ENCODE measurements at regions not wholly inside any gene's neighbourhood (a gene's known extent, or its start where the extent isn't known, plus 50 kb on each side); places are given as distances from the start of the nearest gene placed in this dataset.

DNA sequence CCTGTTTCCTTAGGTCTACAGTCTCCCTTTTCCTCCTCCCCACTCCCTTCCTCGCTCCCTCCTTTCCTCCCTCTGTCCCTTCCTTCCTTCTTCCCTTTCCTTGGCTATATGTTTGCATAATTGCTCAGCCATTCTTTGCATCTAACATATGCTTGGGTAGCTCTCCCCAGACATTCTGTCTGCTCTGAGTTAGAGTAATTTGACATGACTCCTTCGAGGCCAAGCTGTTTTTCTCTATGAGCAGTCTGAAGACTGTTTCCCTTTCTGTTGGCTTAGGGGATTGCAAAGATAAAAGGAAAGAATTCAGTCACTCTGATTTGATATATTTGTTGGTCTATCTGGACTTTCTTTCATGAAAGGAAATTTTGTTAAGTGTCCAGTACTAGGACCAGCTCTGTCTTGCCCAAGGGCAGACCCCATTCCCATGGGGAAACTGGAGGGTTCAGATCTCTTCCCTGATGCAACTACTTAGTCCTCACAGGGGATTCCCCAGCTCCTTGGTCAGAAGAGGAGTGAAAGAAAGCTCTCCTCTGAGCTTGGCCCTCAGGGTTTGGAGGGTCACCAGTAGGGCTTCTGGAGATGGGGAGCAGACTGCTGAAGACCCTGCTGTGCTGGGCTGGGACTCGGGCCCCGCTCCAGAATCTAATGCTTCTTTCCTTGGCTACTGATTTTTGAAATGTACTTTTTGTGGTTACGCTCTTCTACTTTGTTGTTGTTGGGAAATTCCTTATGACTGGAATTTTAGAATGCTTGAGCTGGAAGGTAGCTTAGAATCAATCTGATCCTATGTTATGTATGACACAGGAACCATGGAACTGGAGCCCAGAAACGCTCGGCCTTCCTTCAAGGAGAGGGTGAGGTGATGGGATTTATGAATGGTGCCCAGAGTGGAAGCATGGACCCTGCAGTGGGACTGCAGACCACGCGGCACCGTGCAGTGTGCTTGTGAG lies 63.7 kb upstream of the SLC22A23 start:
- Histone ChIP-seq H3K9ac (ENCODE audit: low read length) (no peak overlapping the region), H3K27ac (ENCODE audit: low read depth, low read length) (no peak overlapping the region), H3K9me3 (ENCODE audit: low read length) (no peaks in the 10 kb centered on the region), H3K36me3 (ENCODE audit: insufficient read depth, low read length) (no peaks in the 10 kb centered on the region), H3K4me1 (ENCODE audit: insufficient read depth, low read length) (peaks cover 10% of the 10 kb centered on the region), H3K27me3 (ENCODE audit: control insufficient read depth in 1 of 2, insufficient read depth in 2 of 2, low read length in 2 of 2) (no peaks in the 10 kb centered on the region), H3K4me3 (ENCODE audit: low read depth in 1 of 2, low read length in 2 of 2) (no peak overlapping the region)

DNA sequence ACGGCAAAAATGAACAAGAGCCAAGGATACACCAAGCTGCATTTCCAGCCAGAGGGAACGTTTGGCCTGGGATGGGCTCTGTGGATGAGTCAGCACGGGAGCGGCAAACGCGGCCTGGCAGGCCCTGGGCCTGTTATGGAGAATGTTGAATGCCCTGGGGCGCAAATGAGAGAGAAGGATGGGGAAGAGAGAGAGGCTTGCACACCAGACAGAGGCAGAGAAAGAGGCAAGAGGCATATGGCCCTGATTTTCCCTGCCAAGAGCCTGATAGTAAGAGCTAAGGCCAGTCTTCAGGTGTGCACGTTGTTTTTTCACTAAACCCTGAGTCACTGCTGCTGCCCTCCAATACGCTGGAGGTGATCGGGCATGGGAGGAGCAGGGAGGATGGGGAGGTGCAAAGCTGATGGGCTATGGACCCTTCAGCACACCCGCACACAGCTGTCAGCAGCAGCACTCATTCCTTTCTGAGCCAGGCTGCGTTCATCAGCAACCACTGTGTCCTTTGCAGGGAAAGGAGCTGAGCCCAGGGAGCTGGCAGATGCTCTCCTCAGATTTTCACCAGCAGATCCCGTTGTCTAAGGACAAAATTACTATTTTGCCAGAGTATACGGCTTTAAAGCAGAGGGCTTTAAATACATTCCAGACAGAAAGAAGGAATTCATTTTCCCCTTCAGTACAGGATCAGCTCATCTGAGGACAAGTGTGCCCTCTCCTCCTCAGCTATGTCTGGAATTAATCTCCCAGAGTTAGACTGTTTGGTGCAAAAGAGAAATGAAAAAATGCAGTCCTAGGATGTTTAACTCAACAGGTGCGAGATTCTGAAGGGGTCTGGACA lies 61.7 kb upstream of the SLC22A23 start:
- no peak overlapping the region for H3K4me3 ChIP-seq (ENCODE audit: low read depth in 1 of 2, low read length in 2 of 2)
- peaks cover 10% of the 10 kb centered on the region for H3K4me1 ChIP-seq (ENCODE audit: insufficient read depth, low read length)
- no peaks in the 10 kb centered on the region for H3K9me3 ChIP-seq (ENCODE audit: low read length)
- H3K9ac ChIP-seq (ENCODE audit: low read length): no peak overlapping the region
- H3K27ac ChIP-seq (ENCODE audit: low read depth, low read length): peak overlapping the region; percentile 46
- no peaks in the 10 kb centered on the region for H3K36me3 ChIP-seq (ENCODE audit: insufficient read depth, low read length)
- no peaks in the 10 kb centered on the region for H3K27me3 ChIP-seq (ENCODE audit: control insufficient read depth in 1 of 2, insufficient read depth in 2 of 2, low read length in 2 of 2)

DNA sequence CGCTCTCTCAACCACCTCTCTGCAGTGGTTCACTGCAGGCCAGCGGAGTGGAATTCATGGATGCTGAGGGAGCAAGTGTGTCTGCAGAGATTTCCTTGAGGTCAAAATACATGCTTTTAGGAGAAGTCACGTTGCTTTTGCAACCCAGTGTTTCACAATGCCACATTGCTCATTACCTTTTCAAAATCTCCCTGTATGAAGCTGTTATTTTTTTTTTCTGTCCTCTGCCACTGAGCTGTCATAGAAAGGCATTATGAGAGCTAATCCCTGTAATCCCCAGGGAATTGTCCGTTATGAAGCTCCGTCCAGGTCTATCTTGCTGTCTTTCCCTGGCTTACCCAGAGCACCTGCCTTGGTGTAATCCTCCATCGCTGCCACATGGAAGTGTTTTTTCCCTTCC lies 60.5 kb upstream of the SLC22A23 start:
- Histone ChIP-seq H3K36me3 (ENCODE audit: insufficient read depth, low read length) (no peaks in the 10 kb centered on the region), H3K4me1 (ENCODE audit: insufficient read depth, low read length) (peaks cover 6% of the 10 kb centered on the region), H3K9me3 (ENCODE audit: low read length) (no peaks in the 10 kb centered on the region), H3K27me3 (ENCODE audit: control insufficient read depth in 1 of 2, insufficient read depth in 2 of 2, low read length in 2 of 2) (no peaks in the 10 kb centered on the region), H3K9ac (ENCODE audit: low read length) (no peak overlapping the region), H3K27ac (ENCODE audit: low read depth, low read length) (no peak overlapping the region), H3K4me3 (ENCODE audit: low read depth in 1 of 2, low read length in 2 of 2) (no peak overlapping the region)

DNA sequence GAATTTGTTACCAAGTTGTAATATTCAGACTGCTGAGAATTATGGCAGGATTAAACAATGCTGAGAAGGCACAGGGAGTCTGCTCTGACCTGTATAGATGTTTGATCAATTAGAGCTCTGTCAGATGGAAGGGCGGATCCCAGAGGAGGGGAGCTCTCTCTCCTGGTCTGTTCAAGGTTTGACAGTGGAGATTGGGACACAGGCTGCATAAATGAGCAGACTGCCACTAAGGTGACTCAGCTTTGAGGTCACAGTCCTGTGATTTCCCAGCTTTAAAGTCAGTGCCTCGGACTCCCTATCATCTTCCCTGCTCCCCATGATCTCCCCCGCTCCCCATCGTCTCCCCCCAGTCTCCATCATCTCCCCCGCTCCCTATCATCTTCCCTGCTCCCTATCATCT lies 59.2 kb upstream of the SLC22A23 start:
- H3K9me3 ChIP-seq (ENCODE audit: low read length): no peaks in the 10 kb centered on the region
- H3K27me3 ChIP-seq (ENCODE audit: control insufficient read depth in 1 of 2, insufficient read depth in 2 of 2, low read length in 2 of 2): no peaks in the 10 kb centered on the region
- no peak overlapping the region for H3K4me3 ChIP-seq (ENCODE audit: low read depth in 1 of 2, low read length in 2 of 2)
- H3K27ac ChIP-seq (ENCODE audit: low read depth, low read length): no peak overlapping the region
- H3K36me3 ChIP-seq (ENCODE audit: insufficient read depth, low read length): no peaks in the 10 kb centered on the region
- peaks cover 6% of the 10 kb centered on the region for H3K4me1 ChIP-seq (ENCODE audit: insufficient read depth, low read length)
- H3K9ac ChIP-seq (ENCODE audit: low read length): no peak overlapping the region

DNA sequence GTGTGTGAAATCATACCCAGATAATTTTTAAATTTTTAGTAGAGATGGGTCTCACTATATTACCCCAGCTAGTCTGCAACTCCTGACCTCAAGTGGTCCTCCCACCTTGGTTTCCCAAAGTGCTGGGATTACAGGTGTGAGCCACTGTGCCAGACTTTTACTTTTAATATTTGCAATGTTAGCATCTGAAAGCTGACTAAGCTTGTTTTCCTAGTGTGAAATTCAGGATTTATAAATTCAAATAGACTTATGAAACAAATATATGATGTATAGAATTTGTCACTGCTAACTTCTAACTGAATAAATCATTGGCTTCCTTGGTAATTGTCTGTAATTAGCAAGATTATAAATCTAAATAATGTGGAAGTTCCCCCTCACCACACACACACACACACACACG lies 58.8 kb upstream of the SLC22A23 start:
- Histone ChIP-seq H3K9me3 (ENCODE audit: low read length) (no peaks in the 10 kb centered on the region), H3K36me3 (ENCODE audit: insufficient read depth, low read length) (no peaks in the 10 kb centered on the region), H3K9ac (ENCODE audit: low read length) (no peak overlapping the region), H3K27me3 (ENCODE audit: control insufficient read depth in 1 of 2, insufficient read depth in 2 of 2, low read length in 2 of 2) (no peaks in the 10 kb centered on the region), H3K27ac (ENCODE audit: low read depth, low read length) (no peak overlapping the region), H3K4me1 (ENCODE audit: insufficient read depth, low read length) (peaks cover 6% of the 10 kb centered on the region), H3K4me3 (ENCODE audit: low read depth in 1 of 2, low read length in 2 of 2) (no peak overlapping the region)

- Histone ChIP-seq H3K27ac (ENCODE audit: low read depth, low read length) (no peak overlapping the region), H3K4me1 (ENCODE audit: insufficient read depth, low read length) (no peaks in the 10 kb centered on the region), H3K27me3 (ENCODE audit: control insufficient read depth in 1 of 2, insufficient read depth in 2 of 2, low read length in 2 of 2) (no peaks in the 10 kb centered on the region)
Observed at GRCh38 chr6:3513416-3513815, 56.6 kb upstream of the SLC22A23 start.

GRCh38 chr6:3512832-3513231 lies 56.0 kb upstream of the SLC22A23 start:
- H3K9ac ChIP-seq (ENCODE audit: low read length): no peak overlapping the region
- H3K36me3 ChIP-seq (ENCODE audit: insufficient read depth, low read length): no peaks in the 10 kb centered on the region
- no peak overlapping the region for H3K27ac ChIP-seq (ENCODE audit: low read depth, low read length)
- H3K27me3 ChIP-seq (ENCODE audit: control insufficient read depth in 1 of 2, insufficient read depth in 2 of 2, low read length in 2 of 2): no peaks in the 10 kb centered on the region
- H3K4me3 ChIP-seq (ENCODE audit: low read depth in 1 of 2, low read length in 2 of 2): no peak overlapping the region
- H3K4me1 ChIP-seq (ENCODE audit: insufficient read depth, low read length): no peaks in the 10 kb centered on the region
- H3K9me3 ChIP-seq (ENCODE audit: low read length): no peaks in the 10 kb centered on the region

More at GRCh38 chr6:3513416-3513815, 56.6 kb upstream of the SLC22A23 start:
- Histone ChIP-seq H3K4me3 (ENCODE audit: low read depth in 1 of 2, low read length in 2 of 2) (no peak overlapping the region), H3K9ac (ENCODE audit: low read length) (no peak overlapping the region), H3K9me3 (ENCODE audit: low read length) (no peaks in the 10 kb centered on the region), H3K36me3 (ENCODE audit: insufficient read depth, low read length) (no peaks in the 10 kb centered on the region)

DNA sequence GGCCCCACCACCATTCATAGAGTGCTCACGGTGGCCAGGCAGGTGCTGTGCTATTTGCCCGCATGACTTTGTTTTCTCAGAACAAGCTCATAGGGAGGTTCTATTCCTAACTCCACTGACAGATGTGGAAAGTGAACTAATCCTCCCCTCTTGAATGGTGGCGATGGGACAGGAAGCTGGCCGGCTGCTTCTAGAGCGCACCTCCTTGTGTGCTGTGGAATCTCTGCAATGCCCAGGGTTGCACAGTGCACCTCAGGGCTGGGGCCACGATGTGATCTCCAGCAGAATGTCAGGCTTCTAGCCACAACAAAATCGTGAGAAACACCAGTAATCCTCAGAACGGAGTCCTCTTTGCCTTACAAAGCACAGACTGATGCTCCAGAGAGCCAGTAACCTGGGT lies 53.8 kb upstream of the SLC22A23 start:
- Histone ChIP-seq H3K36me3 (ENCODE audit: insufficient read depth, low read length) (no peaks in the 10 kb centered on the region), H3K27ac (ENCODE audit: low read depth, low read length) (no peak overlapping the region), H3K9me3 (ENCODE audit: low read length) (no peaks in the 10 kb centered on the region), H3K27me3 (ENCODE audit: control insufficient read depth in 1 of 2, insufficient read depth in 2 of 2, low read length in 2 of 2) (no peaks in the 10 kb centered on the region), H3K4me3 (ENCODE audit: low read depth in 1 of 2, low read length in 2 of 2) (no peak overlapping the region), H3K4me1 (ENCODE audit: insufficient read depth, low read length) (no peaks in the 10 kb centered on the region), H3K9ac (ENCODE audit: low read length) (no peak overlapping the region)

GRCh38 chr6:3510178-3510577 lies 53.3 kb upstream of the SLC22A23 start:
- Histone ChIP-seq H3K27ac (ENCODE audit: low read depth, low read length) (no peak overlapping the region), H3K36me3 (ENCODE audit: insufficient read depth, low read length) (no peaks in the 10 kb centered on the region), H3K9ac (ENCODE audit: low read length) (no peak overlapping the region), H3K4me3 (ENCODE audit: low read depth in 1 of 2, low read length in 2 of 2) (no peak overlapping the region), H3K4me1 (ENCODE audit: insufficient read depth, low read length) (no peaks in the 10 kb centered on the region), H3K9me3 (ENCODE audit: low read length) (no peaks in the 10 kb centered on the region), H3K27me3 (ENCODE audit: control insufficient read depth in 1 of 2, insufficient read depth in 2 of 2, low read length in 2 of 2) (no peaks in the 10 kb centered on the region)

GRCh38 chr6:3509336-3509735 lies 52.5 kb upstream of the SLC22A23 start:
- Histone ChIP-seq H3K36me3 (ENCODE audit: insufficient read depth, low read length) (no peaks in the 10 kb centered on the region), H3K4me3 (ENCODE audit: low read depth in 1 of 2, low read length in 2 of 2) (no peak overlapping the region), H3K27ac (ENCODE audit: low read depth, low read length) (no peak overlapping the region), H3K9ac (ENCODE audit: low read length) (no peak overlapping the region), H3K27me3 (ENCODE audit: control insufficient read depth in 1 of 2, insufficient read depth in 2 of 2, low read length in 2 of 2) (no peaks in the 10 kb centered on the region), H3K4me1 (ENCODE audit: insufficient read depth, low read length) (no peaks in the 10 kb centered on the region), H3K9me3 (ENCODE audit: low read length) (no peaks in the 10 kb centered on the region)

DNA sequence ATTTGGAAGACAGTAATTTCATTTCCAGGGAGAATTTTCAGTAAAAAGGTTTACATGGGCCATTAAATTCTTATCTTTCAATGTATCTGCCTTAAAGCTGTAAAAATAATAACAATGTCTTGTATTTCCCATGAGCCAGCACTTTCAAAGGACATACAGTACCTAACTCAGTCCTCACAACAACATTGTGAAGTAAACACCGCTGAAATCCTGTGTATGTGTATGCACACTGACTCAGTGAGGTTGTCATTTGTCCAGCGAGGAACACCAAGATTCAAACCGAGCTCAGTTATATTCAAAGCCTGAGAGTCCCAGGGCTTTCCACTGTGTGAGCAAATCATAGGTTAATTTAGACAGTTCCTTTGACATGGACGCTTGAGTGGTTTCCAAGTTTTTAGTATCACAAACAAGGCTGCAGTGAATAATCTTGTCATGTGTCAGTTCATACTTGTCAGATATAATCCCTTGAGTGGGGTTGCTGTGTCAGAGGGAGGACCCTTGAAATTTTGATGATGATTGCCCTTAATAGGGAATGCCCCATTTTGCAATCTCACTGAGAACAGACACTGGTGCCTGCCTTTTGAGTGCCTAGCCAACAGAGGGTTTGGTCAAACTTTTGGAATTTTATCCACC lies 50.0 kb upstream of the SLC22A23 start:
- H3K27me3 ChIP-seq (ENCODE audit: control insufficient read depth in 1 of 2, insufficient read depth in 2 of 2, low read length in 2 of 2): no peaks in the 10 kb centered on the region
- H3K4me3 ChIP-seq (ENCODE audit: low read depth in 1 of 2, low read length in 2 of 2): no peak overlapping the region
- no peaks in the 10 kb centered on the region for H3K36me3 ChIP-seq (ENCODE audit: insufficient read depth, low read length)
- no peaks in the 10 kb centered on the region for H3K4me1 ChIP-seq (ENCODE audit: insufficient read depth, low read length)
- no peak overlapping the region for H3K27ac ChIP-seq (ENCODE audit: low read depth, low read length)
- H3K9me3 ChIP-seq (ENCODE audit: low read length): no peaks in the 10 kb centered on the region
- H3K9ac ChIP-seq (ENCODE audit: low read length): no peak overlapping the region

All from muscle layer of colon (tissue), 2 donors.